HG02763 (cell line): ENCODE measurements at regions not wholly inside any gene's neighbourhood (a gene's known extent, or its start where the extent isn't known, plus 50 kb on each side); places are given as distances from the start of the nearest gene placed in this dataset.
"Not testable (repeated sequence)": the region's sequence is repeated elsewhere in the genome, so short reads cannot be mapped to it uniquely, and the experiment has no call there.

ENCODE experiments used
- ATAC-seq: cut with Tn5 transposase; IDR thresholded peaks from one replicate; pipeline ENCODE4 v1.9.1; 2021; ENCODE audit warnings: mild to moderate bottlenecking, moderate library complexity; ENCODE audit not compliant: unreplicated experiment

- no peak for ATAC-seq
These were observed 889.8 kb downstream of the MCTP2 start for GRCh38 chr15:95121191-95121590.

DNA sequence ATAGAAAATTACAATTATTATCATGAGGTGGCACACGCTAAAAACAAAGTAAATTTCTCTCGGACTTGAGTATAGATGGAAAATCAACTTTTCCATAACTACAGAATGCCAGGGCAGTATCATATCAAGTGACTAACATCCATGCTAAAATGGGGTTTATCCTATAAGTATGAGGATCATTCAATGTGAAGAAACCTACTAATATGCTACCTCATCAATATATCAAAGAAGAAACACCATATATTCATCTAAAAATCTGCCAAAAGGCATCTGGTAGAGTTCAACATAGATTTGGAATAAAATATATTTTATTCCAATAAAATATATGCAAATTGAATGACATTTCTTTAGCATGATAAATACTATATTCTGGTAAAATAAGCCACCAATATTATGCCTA is 894.4 kb downstream of the MCTP2 start:
- no peak for ATAC-seq

DNA sequence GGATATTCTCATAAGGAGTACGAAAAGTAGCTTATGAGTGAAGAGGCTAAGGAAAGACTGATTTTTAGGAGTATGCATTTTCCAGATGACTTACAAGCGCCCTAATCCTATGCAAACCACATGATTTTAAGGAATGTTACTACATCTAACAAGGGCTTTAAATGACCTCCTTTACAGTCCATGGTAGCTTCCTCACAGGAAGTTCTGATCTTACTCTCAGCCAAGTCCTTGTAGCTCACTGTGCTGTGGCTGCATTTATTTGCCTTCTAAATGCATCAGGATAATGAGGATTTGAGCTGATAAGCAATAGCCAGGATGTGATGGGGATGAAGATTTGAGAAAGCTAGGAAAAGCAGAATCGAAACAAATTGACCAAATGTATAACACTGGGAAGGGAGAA is 896.0 kb downstream of the MCTP2 start:
- no peak for ATAC-seq

GRCh38 chr15:95129574-95129973 is 898.2 kb downstream of the MCTP2 start:
- ATAC-seq = no peak

DNA sequence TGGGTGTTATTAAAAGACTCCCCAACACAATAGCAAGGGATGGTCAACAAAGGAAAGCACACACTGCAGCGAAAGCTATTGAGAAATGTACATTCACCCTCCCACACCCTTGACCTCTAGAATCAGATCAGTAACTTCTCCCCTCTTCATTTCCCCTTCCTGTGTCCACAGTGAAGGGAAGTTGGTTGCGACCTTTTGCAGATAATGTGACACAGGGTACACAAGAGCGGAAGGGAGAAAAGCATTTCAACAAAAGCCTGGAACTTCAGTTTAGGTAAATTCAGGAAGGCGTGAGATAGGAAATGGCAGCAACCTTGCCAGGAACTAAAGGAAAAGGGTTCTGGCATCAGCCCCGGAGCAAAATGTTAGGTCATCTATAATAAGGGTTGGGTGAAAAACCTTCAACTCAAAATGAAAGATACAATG is 899.8 kb downstream of the MCTP2 start:
- no peak for ATAC-seq

GRCh38 chr15:95132774-95133173 is 901.4 kb downstream of the MCTP2 start:
- ATAC-seq = no peak

DNA sequence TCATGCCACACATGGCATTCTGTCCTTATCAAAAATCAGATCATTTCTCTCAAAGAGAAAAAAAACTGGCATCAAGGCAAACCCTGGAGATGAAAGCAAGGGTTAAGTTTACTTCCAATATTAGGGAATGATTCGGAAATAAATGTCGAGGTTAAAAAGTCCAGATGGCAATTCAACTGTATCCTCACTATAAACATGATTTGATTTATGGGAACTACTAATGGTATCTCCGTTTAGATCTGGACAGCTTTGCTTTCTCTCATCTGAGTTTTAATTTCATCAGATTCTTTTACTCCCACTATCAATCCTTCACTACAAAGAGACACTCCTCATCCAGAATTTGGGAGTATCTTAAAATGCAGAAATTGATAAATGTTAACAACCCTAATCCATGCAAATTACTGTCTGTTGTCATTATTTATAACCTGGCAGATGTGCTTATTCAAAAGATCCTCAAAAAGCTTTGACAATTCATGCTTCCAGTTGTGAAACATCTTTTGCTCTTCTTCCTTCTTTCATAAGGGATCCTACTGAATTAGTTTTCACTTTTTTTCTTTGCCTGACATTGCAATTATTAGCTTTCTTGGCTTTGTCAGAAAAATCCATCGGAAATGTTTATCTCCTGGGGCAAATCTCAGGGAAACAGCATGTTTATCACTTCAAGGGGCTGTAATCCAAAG is 903.2 kb downstream of the MCTP2 start:
- no peak for ATAC-seq

DNA sequence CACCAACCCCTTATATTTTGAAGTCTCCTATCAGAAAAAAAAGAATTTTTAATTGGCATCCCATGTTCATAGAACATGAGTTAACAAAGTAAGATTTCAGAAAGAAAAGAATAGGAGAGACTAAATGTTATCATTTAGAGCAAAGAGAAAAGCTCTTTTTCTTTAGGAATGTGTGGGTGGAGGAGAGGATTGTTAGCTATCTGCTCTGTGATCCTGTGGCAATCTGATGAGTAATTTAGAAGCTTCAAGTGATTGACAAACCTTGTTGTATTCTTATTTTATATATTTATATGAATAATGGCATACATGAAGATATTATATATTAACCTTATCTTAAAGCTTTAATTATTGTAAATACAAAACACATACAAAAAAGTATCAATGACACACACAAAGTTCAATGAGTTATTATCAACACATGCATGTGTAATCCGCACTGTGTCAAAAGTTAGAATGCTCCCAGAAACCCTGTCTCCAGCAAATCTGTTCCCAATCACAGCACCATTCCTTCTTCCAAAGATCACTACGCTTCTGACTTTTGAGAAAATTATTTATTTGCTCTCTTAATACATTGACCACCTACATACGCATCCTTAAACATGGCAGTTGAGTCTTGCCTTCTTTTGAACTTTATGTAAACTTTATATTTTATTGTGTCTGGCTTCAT is 907.4 kb downstream of the MCTP2 start:
- no peak for ATAC-seq

GRCh38 chr15:95141486-95141885 is 910.1 kb downstream of the MCTP2 start:
- no peak for ATAC-seq

DNA sequence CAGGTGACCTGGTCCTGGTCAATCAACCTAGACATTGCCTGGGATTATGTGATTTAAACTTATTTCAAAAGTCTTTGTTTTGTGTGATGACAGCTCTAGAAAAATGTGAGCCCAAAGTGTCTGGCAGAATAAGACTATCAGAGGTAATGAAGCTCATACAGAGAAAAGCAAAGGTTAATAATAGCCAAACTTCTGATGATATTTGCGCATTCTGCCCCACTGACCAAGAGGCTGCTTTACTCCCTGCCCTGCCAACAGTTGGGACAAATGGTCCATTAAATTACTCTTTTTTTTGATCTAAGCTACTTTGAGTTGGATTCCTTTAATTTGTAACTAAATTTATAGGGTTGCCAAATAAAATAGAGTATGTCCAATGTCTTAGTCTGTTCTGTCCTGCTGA is 911.2 kb downstream of the MCTP2 start:
- no peak for ATAC-seq

DNA sequence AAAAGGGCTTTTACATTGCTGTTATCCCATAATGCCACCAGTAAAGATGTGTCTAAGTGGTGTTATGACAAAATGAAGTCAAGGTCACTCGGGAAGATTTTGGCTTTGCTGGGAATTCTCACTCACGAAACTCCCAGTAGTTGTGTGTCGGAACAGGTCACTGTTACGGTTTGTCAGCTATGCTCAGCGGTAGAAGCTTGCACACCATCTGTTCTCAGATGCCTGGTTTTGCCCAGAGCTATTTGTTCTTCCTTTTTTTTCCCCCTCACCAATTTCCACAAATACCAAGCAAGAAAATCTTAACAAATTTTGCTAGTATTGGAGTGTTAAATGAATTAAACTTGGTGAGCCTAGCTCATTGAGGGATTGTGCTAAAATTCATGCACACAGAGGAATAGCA is 915.1 kb downstream of the MCTP2 start:
- no peak for ATAC-seq

DNA sequence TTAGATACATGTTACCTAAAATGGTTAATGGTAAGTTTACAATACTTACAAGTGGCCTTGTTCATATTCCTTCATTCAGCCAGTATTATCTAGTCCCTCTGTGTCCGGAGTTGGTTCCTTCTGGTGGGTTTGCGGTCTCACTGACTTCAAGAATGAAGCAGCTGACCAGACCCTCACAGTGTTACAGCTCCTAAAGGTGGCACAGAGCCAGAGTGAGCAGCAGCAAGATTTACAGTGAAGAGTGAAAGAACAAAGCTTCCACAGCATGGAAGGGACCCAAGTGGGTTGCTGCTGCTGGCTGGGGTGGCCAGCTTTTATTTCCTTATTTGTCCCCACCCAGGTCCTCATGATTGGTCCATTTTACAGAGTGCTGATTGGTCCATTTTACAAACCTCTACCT is 916.8 kb downstream of the MCTP2 start:
- no peak for ATAC-seq

GRCh38 chr15:95149036-95149435 is 917.7 kb downstream of the MCTP2 start:
- ATAC-seq = no peak

GRCh38 chr15:95149771-95150170 is 918.4 kb downstream of the MCTP2 start:
- no peak for ATAC-seq

- no peak for ATAC-seq
These were observed 919.1 kb downstream of the MCTP2 start for GRCh38 chr15:95150466-95150865.

GRCh38 chr15:95152741-95153140 is 921.4 kb downstream of the MCTP2 start:
- ATAC-seq = no peak

GRCh38 chr15:95153201-95153600 is 921.8 kb downstream of the MCTP2 start:
- ATAC-seq = not testable (repeated sequence)

- no peak for ATAC-seq
These were observed 929.0 kb downstream of the MCTP2 start for GRCh38 chr15:95160316-95160715.

GRCh38 chr15:95162069-95162468 is 930.7 kb downstream of the MCTP2 start:
- no peak for ATAC-seq

GRCh38 chr15:95162531-95162930 is 931.2 kb downstream of the MCTP2 start:
- ATAC-seq = no peak

DNA sequence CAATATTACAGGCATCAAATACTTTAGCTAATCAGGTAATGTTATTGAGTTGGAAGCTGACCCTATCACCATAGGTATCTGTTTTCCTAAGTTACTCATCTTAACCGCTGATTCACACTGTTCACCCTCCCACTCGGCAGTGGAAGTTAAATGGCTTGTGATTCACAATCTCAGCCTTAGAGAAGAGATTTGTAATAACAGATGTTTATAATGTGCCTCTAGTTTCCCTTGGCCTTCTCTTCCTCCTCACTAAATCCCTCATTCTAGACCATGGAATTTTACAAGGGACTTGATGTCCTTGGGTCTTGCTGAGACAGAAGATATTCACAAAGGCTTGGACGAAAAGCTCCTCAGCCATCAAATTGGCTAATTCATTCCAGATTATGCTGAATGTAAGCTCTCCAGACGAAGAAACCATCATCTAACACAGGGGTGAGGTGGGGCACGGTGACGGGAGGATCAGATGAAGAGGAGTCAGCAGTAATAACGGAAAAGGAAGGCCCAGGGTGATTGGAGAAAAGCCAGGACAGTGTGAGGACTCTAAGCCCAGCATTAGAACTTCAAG is 931.7 kb downstream of the MCTP2 start:
- ATAC-seq = no peak

- ATAC-seq = no peak
These were observed 936.8 kb downstream of the MCTP2 start for GRCh38 chr15:95168152-95168551.
